Ovary (tissue), 3 donors: ENCODE measurements at regions not wholly inside any gene's neighbourhood (a gene's known extent, or its start where the extent isn't known, plus 50 kb on each side); places are given as distances from the start of the nearest gene placed in this dataset.
"Not testable (repeated sequence)": the region's sequence is repeated elsewhere in the genome, so short reads cannot be mapped to it uniquely, and the experiment has no call there.

ENCODE experiments used
- CTCF ChIP-seq, 3 donors: fragments of 450-650 bp in 2 of 3; fragments of 200-600 bp in 1 of 3; IDR thresholded peaks; one replicate each; pipeline versions ENCODE4 v1.5.1 to v1.8.0; 2016 to 2022; ENCODE audit warnings: antibody characterized with exemption in 3 of 3, mild to moderate bottlenecking in 1 of 3
- EP300 ChIP-seq: sonication (generic); formaldehyde crosslinking; IDR thresholded peaks from one replicate; pipeline ENCODE4 v1.6.1; 2017; ENCODE audit warnings: antibody characterized with exemption
- POLR2A ChIP-seq: fragments of 450-650 bp; IDR thresholded peaks from one replicate; pipeline ENCODE4 v1.6.1; 2017; ENCODE audit warnings: antibody characterized with exemption, mild to moderate bottlenecking, moderate library complexity
- donor health status: DM: no; HTN: no; CAD: no.

- not testable (repeated sequence) for TF ChIP-seq POLR2A; CTCF (IDR thresholded peaks at IDR 0.05); EP300
These were observed 110.5 kb downstream of the FAM72C start for GRCh38 chr1:143861306-143861705.
